A673 (cell line): ENCODE measurements at regions not wholly inside any gene's neighbourhood (a gene's known extent, or its start where the extent isn't known, plus 50 kb on each side); places are given as distances from the start of the nearest gene placed in this dataset.

Experiments
- EZH2 ChIP-seq: fragments of 200-600 bp; sonication (generic); IDR thresholded peaks from 2 replicates; pipeline ENCODE4 v1.6.1; 2017; ENCODE audit warnings: borderline replicate concordance, low read depth, mild to moderate bottlenecking, mixed read lengths, antibody characterized with exemption, low read length; ENCODE audit not compliant: poor library complexity, severe bottlenecking
- TF ChIP-seq, protein P1 (sequence below): fragments of 300-800, 200-600 bp; sonication (generic); conservative IDR thresholded peaks from 2 replicates; pipeline ENCODE4 v1.5.1; 2017; ENCODE audit warnings: low read depth, mild to moderate bottlenecking, antibody characterized with exemption, low read length, moderate library complexity, mixed read lengths

DNA sequence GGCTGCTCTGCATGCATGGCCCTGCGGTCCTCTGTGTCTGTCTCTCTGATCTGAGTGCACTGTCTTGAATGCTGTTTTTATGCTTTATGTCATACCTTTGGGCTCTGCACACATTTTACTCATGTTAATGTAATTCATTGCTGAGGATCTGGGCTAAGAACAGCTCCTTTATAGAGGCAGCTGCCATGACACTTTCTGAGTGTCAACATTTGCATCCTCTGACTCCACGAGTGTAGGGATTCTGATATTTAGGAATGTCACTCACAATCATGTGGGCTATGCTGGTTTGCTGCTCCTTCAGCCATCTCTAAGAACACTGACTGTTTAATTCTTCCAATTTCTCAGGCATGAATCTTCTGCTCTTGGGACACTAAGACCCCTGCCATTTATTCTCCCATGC is 192.2 kb upstream of the CPEB2 start:
- TF ChIP-seq EZH2: no peak
- TF ChIP-seq, protein P1, sequence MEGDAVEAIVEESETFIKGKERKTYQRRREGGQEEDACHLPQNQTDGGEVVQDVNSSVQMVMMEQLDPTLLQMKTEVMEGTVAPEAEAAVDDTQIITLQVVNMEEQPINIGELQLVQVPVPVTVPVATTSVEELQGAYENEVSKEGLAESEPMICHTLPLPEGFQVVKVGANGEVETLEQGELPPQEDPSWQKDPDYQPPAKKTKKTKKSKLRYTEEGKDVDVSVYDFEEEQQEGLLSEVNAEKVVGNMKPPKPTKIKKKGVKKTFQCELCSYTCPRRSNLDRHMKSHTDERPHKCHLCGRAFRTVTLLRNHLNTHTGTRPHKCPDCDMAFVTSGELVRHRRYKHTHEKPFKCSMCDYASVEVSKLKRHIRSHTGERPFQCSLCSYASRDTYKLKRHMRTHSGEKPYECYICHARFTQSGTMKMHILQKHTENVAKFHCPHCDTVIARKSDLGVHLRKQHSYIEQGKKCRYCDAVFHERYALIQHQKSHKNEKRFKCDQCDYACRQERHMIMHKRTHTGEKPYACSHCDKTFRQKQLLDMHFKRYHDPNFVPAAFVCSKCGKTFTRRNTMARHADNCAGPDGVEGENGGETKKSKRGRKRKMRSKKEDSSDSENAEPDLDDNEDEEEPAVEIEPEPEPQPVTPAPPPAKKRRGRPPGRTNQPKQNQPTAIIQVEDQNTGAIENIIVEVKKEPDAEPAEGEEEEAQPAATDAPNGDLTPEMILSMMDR: no peak
